CD8-positive, alpha-beta memory T cell (primary cell): ENCODE measurements at regions not wholly inside any gene's neighbourhood (a gene's known extent, or its start where the extent isn't known, plus 50 kb on each side); places are given as distances from the start of the nearest gene placed in this dataset.

ENCODE experiments used
- CTCF ChIA-PET: fragments of 350-600 bp; sonication (Branson Sonifier 250); formaldehyde crosslinking; loops from one replicate; lab custom pipeline; 2021; ENCODE audit warnings: antibody characterized with exemption; lab: Charles Lee
- POLR2A ChIA-PET: fragments of 350-600 bp; sonication (Branson Sonifier 250); formaldehyde crosslinking; loops from one replicate; lab custom pipeline; 2021; ENCODE audit warnings: antibody characterized with exemption; lab: Charles Lee
- DNase-seq, 5 donors: peaks; one replicate each; pipeline versions ENCODE4 v3.0.0 to v3.0.0-alpha.2; 2020 to 2022; ENCODE audit warnings: mixed read lengths in 1 of 5
- H3K27ac ChIP-seq: one replicate; pipeline ENCODE4 v1.7.0; 2013; ENCODE audit warnings: low read depth, mild to moderate bottlenecking, low read length, moderate library complexity
- H3K27me3 ChIP-seq: 2 replicates; pipeline ENCODE4 v1.7.0; 2013; ENCODE audit warnings: low read length, mild to moderate bottlenecking; ENCODE audit not compliant: insufficient read depth, poor library complexity, severe bottlenecking
- H3K36me3 ChIP-seq: 2 replicates; pipeline ENCODE4 v1.7.0; 2013; ENCODE audit warnings: mild to moderate bottlenecking, low read length, moderate library complexity; ENCODE audit not compliant: insufficient read depth
- H3K4me1 ChIP-seq: 2 replicates; pipeline ENCODE4 v1.7.0; 2013; ENCODE audit warnings: mild to moderate bottlenecking, low read length, moderate library complexity; ENCODE audit not compliant: insufficient read depth
- H3K4me3 ChIP-seq: 2 replicates; pipeline ENCODE4 v1.7.0; 2013; ENCODE audit warnings: mild to moderate bottlenecking, low read length
- H3K9me3 ChIP-seq: 2 replicates; pipeline ENCODE4 v1.7.0; 2013; ENCODE audit warnings: mild to moderate bottlenecking, low read length
- H3K27ac Mint-ChIP-seq, 8 donors: one replicate each; pipeline ENCODE4 v1.8.0; 2020 to 2021; ENCODE audit warnings: mixed read lengths in 8 of 8, mild to moderate bottlenecking in 6 of 8, inconsistent platforms in 3 of 8, moderate library complexity in 3 of 8
- H3K27me3 Mint-ChIP-seq, 2 donors: one replicate each; pipeline ENCODE4 v1.8.0; 2020 to 2021; ENCODE audit warnings: mixed read lengths in 2 of 2, mild to moderate bottlenecking in 1 of 2, moderate library complexity in 1 of 2
- H3K36me3 Mint-ChIP-seq, 3 donors: one replicate each; pipeline ENCODE4 v1.8.0; 2020 to 2021; ENCODE audit warnings: mixed read lengths in 3 of 3, inconsistent platforms in 1 of 3, mild to moderate bottlenecking in 1 of 3
- H3K4me1 Mint-ChIP-seq, 3 donors: one replicate each; pipeline ENCODE4 v1.8.0; 2020 to 2021; ENCODE audit warnings: mixed read lengths in 3 of 3, inconsistent platforms in 1 of 3, mild to moderate bottlenecking in 1 of 3
- H3K4me3 Mint-ChIP-seq, 7 donors: one replicate each; pipeline ENCODE4 v1.8.0; 2020 to 2021; ENCODE audit warnings: mixed read lengths in 7 of 7, mild to moderate bottlenecking in 6 of 7, moderate library complexity in 4 of 7, inconsistent platforms in 2 of 7
- H3K9me3 Mint-ChIP-seq, 5 donors: one replicate each; pipeline ENCODE4 v1.8.0; 2020 to 2022; ENCODE audit warnings: mixed read lengths in 5 of 5, mild to moderate bottlenecking in 3 of 5, moderate library complexity in 2 of 5, inconsistent platforms in 1 of 5

GRCh38 chr11:95588821-95589220 is 200.8 kb downstream of the FAM76B start:
- Histone ChIP-seq H3K27ac (no peak overlapping the region), H3K4me3 (no peak overlapping the region), H3K27me3 (no peaks in the 10 kb centered on the region), H3K36me3 (no peaks in the 10 kb centered on the region), H3K4me1 (no peaks in the 10 kb centered on the region), H3K9me3 (no peaks in the 10 kb centered on the region)
- no peaks in the 10 kb centered on the region for H3K27me3 Mint-ChIP-seq
- no peak overlapping the region for H3K4me3 Mint-ChIP-seq
- no peaks in the 10 kb centered on the region for H3K36me3 Mint-ChIP-seq
- DNase-seq, result no peak
- H3K9me3 Mint-ChIP-seq, result no peaks in the 10 kb centered on the region
- POLR2A ChIA-PET, result no interaction called here
- no peak overlapping the region for H3K27ac Mint-ChIP-seq
- CTCF ChIA-PET, result no interaction called here
- no peaks in the 10 kb centered on the region for H3K4me1 Mint-ChIP-seq

DNA sequence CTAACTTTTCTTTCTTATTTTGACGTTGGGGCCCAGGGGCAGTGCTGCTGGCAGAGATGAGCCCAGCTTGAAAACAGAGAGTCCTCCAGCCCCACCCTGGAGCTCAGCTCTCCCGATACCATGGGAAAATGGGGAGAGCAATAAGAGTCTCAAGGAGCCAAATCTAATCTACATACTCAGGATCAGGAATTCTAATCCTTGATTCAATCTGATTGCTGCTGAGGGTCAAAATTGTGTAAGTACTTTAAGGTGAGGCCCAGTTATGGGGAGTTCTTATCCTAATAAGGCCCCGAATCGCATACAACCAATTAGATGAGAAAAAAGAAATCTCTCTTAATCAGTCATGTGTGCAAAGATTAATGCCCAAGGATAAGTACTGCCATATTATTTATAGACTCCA is 202.9 kb downstream of the FAM76B start:
- no peaks in the 10 kb centered on the region for H3K36me3 ChIP-seq
- no peaks in the 10 kb centered on the region for H3K4me1 ChIP-seq
- ChIA-PET CTCF (no interaction called here), POLR2A (no interaction called here)
- no peak overlapping the region for H3K27ac ChIP-seq
- no peak overlapping the region for H3K4me3 ChIP-seq
- Mint-ChIP-seq H3K36me3 (peaks cover 0 to 5% (median 0%) of the 10 kb centered on the region in 3 donors), H3K4me3 (no peak overlapping the region), H3K27ac (no peak overlapping the region), H3K27me3 (no peaks in the 10 kb centered on the region), H3K9me3 (no peaks in the 10 kb centered on the region), H3K4me1 (peaks cover 0 to 5% (median 0%) of the 10 kb centered on the region in 3 donors)
- no peak for DNase-seq
- no peaks in the 10 kb centered on the region for H3K27me3 ChIP-seq
- H3K9me3 ChIP-seq, result no peaks in the 10 kb centered on the region

DNA sequence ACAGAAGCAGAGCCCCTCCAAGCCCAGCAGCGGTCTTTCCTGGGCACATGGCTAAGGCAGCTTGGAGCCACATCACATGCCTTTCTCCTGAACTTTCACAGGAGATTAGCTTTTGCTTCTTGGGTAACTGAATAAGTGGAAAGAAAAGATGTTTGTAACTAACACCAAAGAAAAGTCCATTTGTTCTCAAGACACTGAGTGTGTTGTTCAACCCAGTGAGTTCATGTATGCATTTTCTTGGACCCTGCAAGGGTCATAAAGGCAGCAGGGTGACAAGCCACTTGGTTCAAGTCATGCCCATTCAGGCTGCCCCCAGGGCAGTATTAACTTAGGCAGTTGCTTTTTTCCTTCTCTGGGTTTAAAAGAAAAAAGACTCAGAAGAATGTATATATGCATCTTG is 203.4 kb downstream of the FAM76B start:
- no peaks in the 10 kb centered on the region for H3K36me3 ChIP-seq
- H3K27me3 ChIP-seq, result no peaks in the 10 kb centered on the region
- H3K27ac ChIP-seq, result no peak overlapping the region
- H3K4me1 ChIP-seq, result no peaks in the 10 kb centered on the region
- Mint-ChIP-seq H3K27ac (no peak overlapping the region), H3K4me3 (no peak overlapping the region), H3K9me3 (no peaks in the 10 kb centered on the region), H3K36me3 (peaks cover 0 to 5% (median 0%) of the 10 kb centered on the region in 3 donors), H3K27me3 (no peaks in the 10 kb centered on the region), H3K4me1 (peaks cover 0 to 5% (median 0%) of the 10 kb centered on the region in 3 donors)
- DNase-seq, result no peak
- H3K9me3 ChIP-seq, result no peaks in the 10 kb centered on the region
- POLR2A ChIA-PET, result no interaction called here
- CTCF ChIA-PET, result no interaction called here
- no peak overlapping the region for H3K4me3 ChIP-seq

- peaks cover 0 to 5% (median 0%) of the 10 kb centered on the region in 3 donors for H3K4me1 Mint-ChIP-seq
- CTCF ChIA-PET, result no interaction called here
- no peak for DNase-seq
- H3K27ac ChIP-seq, result no peak overlapping the region
- no peak overlapping the region for H3K27ac Mint-ChIP-seq
- H3K4me3 ChIP-seq, result no peak overlapping the region
- H3K36me3 ChIP-seq, result no peaks in the 10 kb centered on the region
- H3K36me3 Mint-ChIP-seq, result peaks cover 0 to 5% (median 0%) of the 10 kb centered on the region in 3 donors
- H3K9me3 Mint-ChIP-seq, result no peaks in the 10 kb centered on the region
- POLR2A ChIA-PET, result no interaction called here
- no peaks in the 10 kb centered on the region for H3K4me1 ChIP-seq
- H3K9me3 ChIP-seq, result no peaks in the 10 kb centered on the region
- no peak overlapping the region for H3K4me3 Mint-ChIP-seq
- no peaks in the 10 kb centered on the region for H3K27me3 ChIP-seq
- no peaks in the 10 kb centered on the region for H3K27me3 Mint-ChIP-seq
Measured at GRCh38 chr11:95585752-95586077, 203.9 kb downstream of the FAM76B start.

DNA sequence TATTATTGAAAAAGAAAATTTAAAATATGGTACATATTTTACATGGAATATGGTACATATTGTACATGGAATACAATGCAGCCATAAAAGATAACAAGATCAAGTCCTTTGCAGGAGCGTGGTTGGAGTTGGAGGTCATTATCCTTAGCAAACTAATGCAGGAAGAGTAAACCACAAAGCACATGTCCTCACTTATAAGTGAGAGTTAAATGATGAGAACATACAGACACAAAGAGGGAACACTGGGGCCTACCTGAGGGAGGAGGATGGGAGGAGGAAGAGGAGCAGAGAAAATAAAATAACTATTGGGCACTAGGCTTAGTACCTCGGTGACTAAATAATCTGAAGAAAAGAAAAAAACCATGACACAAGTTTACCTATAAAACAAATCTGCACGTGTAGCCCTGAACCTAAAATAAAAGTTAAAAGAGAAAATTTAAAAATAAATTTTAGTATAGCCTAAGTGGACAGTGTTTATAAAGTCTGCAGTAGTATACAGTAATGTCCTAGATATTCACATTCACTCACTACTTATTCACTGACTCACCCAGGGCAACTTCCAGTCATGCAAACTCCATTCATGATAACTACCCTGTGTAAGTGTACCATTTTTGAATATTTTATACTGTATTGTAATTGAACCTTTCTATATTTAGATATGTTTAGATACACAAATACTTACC is 204.4 kb downstream of the FAM76B start:
- no peaks in the 10 kb centered on the region for H3K27me3 ChIP-seq
- POLR2A ChIA-PET, result no interaction called here
- no peak overlapping the region for H3K27ac Mint-ChIP-seq
- peaks cover 0 to 5% (median 0%) of the 10 kb centered on the region in 3 donors for H3K4me1 Mint-ChIP-seq
- no peak overlapping the region for H3K4me3 Mint-ChIP-seq
- H3K4me3 ChIP-seq, result no peak overlapping the region
- CTCF ChIA-PET, result no interaction called here
- H3K27me3 Mint-ChIP-seq, result no peaks in the 10 kb centered on the region
- peaks cover 0 to 5% (median 0%) of the 10 kb centered on the region in 3 donors for H3K36me3 Mint-ChIP-seq
- H3K4me1 ChIP-seq, result no peaks in the 10 kb centered on the region
- no peaks in the 10 kb centered on the region for H3K9me3 ChIP-seq
- H3K36me3 ChIP-seq, result no peaks in the 10 kb centered on the region
- no peak for DNase-seq
- H3K9me3 Mint-ChIP-seq, result no peaks in the 10 kb centered on the region
- H3K27ac ChIP-seq, result no peak overlapping the region

GRCh38 chr11:95584589-95584988 is 205.0 kb downstream of the FAM76B start:
- no peak overlapping the region for H3K4me3 Mint-ChIP-seq
- ChIA-PET POLR2A (no interaction called here), CTCF (no interaction called here)
- peaks cover 0 to 5% (median 0%) of the 10 kb centered on the region in 3 donors for H3K4me1 Mint-ChIP-seq
- no peaks in the 10 kb centered on the region for H3K9me3 Mint-ChIP-seq
- peaks cover 0 to 5% (median 0%) of the 10 kb centered on the region in 3 donors for H3K36me3 Mint-ChIP-seq
- H3K27me3 Mint-ChIP-seq, result no peaks in the 10 kb centered on the region
- Histone ChIP-seq H3K36me3 (no peaks in the 10 kb centered on the region), H3K9me3 (no peaks in the 10 kb centered on the region), H3K27me3 (no peaks in the 10 kb centered on the region), H3K27ac (no peak overlapping the region), H3K4me3 (no peak overlapping the region), H3K4me1 (no peaks in the 10 kb centered on the region)
- H3K27ac Mint-ChIP-seq, result no peak overlapping the region
- no peak for DNase-seq

DNA sequence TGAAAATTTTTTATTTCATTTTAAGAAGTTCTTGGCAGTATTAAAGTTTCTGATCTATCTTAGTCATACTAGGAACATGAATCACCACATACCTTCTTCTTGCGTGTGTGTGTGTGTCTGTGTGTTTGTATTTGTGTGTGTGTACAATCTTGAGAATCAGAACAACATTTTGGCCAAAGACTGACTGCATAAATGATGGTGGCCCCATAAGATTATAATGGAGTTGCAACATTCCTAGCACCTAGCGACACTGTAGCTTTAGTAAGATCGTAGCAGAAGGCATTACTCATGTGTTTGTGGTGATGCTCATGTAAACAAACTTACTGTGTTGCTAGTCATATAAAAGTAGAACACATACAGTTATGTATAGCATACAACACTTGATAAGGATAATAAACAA is 205.4 kb downstream of the FAM76B start:
- POLR2A ChIA-PET, result no interaction called here

DNA sequence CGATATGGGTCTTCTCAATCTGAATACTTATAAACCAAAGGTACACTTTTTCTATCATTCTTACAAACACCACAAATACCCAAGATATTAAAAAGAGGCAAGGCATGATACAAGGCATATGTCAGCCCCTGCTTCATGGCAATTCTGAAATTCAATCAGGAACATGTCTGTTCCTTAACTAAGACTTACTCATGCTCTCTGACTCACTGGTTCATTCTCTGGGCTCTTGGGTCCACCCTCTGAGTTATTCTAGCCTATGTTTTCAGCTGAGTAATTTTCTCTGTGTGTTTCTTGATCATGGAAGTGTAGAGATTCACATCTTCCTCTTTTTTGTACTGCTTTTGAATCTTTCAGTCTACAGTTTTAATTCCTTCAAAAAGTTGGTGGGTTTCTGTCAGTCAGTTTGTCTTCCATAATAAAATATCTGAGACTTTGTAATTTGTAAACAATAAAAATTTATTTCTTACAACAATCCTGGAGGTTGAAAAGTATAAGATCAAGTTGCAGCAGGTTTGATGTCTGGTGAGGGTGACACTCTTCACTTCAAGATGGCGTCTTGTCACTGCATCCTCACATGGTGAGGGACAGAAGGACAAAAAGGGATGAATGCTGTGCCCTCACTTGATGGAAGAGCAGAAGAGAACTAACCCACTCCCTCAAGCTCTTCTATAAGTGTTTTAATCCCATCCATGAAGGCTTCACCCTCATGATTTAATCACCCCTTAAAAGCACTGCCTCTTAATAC is 211.7 kb downstream of the FAM76B start:
- H3K4me1 ChIP-seq, result no peaks in the 10 kb centered on the region
- no peaks in the 10 kb centered on the region for H3K36me3 ChIP-seq
- Mint-ChIP-seq H3K4me1 (no peaks in the 10 kb centered on the region), H3K36me3 (no peaks in the 10 kb centered on the region), H3K27ac (no peak overlapping the region), H3K9me3 (no peaks in the 10 kb centered on the region), H3K4me3 (no peak overlapping the region), H3K27me3 (peaks cover 0 to 2% of the 10 kb centered on the region in 2 donors)
- H3K4me3 ChIP-seq, result no peak overlapping the region
- no peaks in the 10 kb centered on the region for H3K9me3 ChIP-seq
- CTCF ChIA-PET, result no interaction called here
- no peak overlapping the region for H3K27ac ChIP-seq
- DNase-seq, result no peak
- no peaks in the 10 kb centered on the region for H3K27me3 ChIP-seq
- POLR2A ChIA-PET, result no interaction called here

More for the DNA sequence above, 205.4 kb downstream of the FAM76B start:
- Histone ChIP-seq H3K9me3 (no peaks in the 10 kb centered on the region), H3K4me1 (no peaks in the 10 kb centered on the region), H3K27ac (no peak overlapping the region), H3K4me3 (no peak overlapping the region), H3K27me3 (no peaks in the 10 kb centered on the region), H3K36me3 (no peaks in the 10 kb centered on the region)
- Mint-ChIP-seq H3K4me3 (no peak overlapping the region), H3K27me3 (no peaks in the 10 kb centered on the region), H3K36me3 (peaks cover 0 to 5% (median 0%) of the 10 kb centered on the region in 3 donors), H3K27ac (no peak overlapping the region), H3K9me3 (no peaks in the 10 kb centered on the region), H3K4me1 (peaks cover 0 to 5% (median 0%) of the 10 kb centered on the region in 3 donors)
- DNase-seq, result no peak
- CTCF ChIA-PET, result no interaction called here
